Endodermal cell (in vitro differentiated cells): ENCODE measurements at regions not wholly inside any gene's neighbourhood (a gene's known extent, or its start where the extent isn't known, plus 50 kb on each side); places are given as distances from the start of the nearest gene placed in this dataset.

ENCODE experiments used
- DNase-seq: peaks from one replicate; pipeline ENCODE4 v3.0.0-alpha.2; 2017
- H3K27ac ChIP-seq: 2 replicates; pipeline ENCODE4 v1.5.1; 2013; ENCODE audit warnings: mild to moderate bottlenecking, low read depth, low read length, moderate library complexity
- H3K27me3 ChIP-seq: 2 replicates; pipeline ENCODE4 v1.6.1; 2013; ENCODE audit warnings: mild to moderate bottlenecking, low read length, moderate library complexity; ENCODE audit not compliant: insufficient read depth, control insufficient read depth, poor library complexity, severe bottlenecking
- H3K36me3 ChIP-seq: 2 replicates; pipeline ENCODE4 v1.7.0; 2013; ENCODE audit warnings: mild to moderate bottlenecking, low read length, moderate library complexity; ENCODE audit not compliant: control insufficient read depth, insufficient read depth
- H3K4me1 ChIP-seq: one replicate; pipeline ENCODE4 v1.7.0; 2013; ENCODE audit warnings: low read length; ENCODE audit not compliant: control insufficient read depth, insufficient read depth
- H3K4me3 ChIP-seq: 2 replicates; pipeline ENCODE4 v1.5.1; 2013; ENCODE audit warnings: mild to moderate bottlenecking, low read length, moderate library complexity
- H3K9ac ChIP-seq: 2 replicates; pipeline ENCODE4 v1.6.1; 2013; ENCODE audit warnings: mild to moderate bottlenecking, low read length, moderate library complexity; ENCODE audit not compliant: poor library complexity, severe bottlenecking; ENCODE audit errors: extremely low read depth
- H3K9me3 ChIP-seq: 2 replicates; pipeline ENCODE4 v1.6.1; 2013; ENCODE audit warnings: mild to moderate bottlenecking, low read length, moderate library complexity; ENCODE audit not compliant: control insufficient read depth
- H3K27ac Mint-ChIP-seq: 2 replicates; pipeline ENCODE4 v1.8.0; 2020; ENCODE audit warnings: mixed read lengths
- H3K27me3 Mint-ChIP-seq: 2 replicates; pipeline ENCODE4 v1.8.0; 2021; ENCODE audit warnings: mild to moderate bottlenecking, mixed read lengths; ENCODE audit not compliant: insufficient read depth
- H3K36me3 Mint-ChIP-seq: 2 replicates; pipeline ENCODE4 v1.8.0; 2020; ENCODE audit warnings: low read depth, mixed read lengths
- H3K4me1 Mint-ChIP-seq: 2 replicates; pipeline ENCODE4 v1.8.0; 2020; ENCODE audit warnings: mixed read lengths
- H3K4me3 Mint-ChIP-seq: 2 replicates; pipeline ENCODE4 v1.8.0; 2020; ENCODE audit warnings: mild to moderate bottlenecking, moderate library complexity, mixed read lengths
- H3K9me3 Mint-ChIP-seq: 2 replicates; pipeline ENCODE4 v1.8.0; 2020; ENCODE audit warnings: mild to moderate bottlenecking, mixed read lengths
- WGBS, 2 experiments: methylation state at CpG; one replicate each; pipeline versions ENCODE4 v1.1.5 to v1.1.7; 2013; ENCODE audit warnings: missing lambda C conversion rate in 2 of 2, mixed read lengths in 1 of 2; ENCODE audit not compliant: insufficient coverage in 1 of 2, insufficient read length in 1 of 2; 5-methylcytosine and 5-hydroxymethylcytosine counted together
- TF ChIP-seq, protein P1 (sequence below): fragments of 200-600 bp; sonication (generic); conservative IDR thresholded peaks from 2 replicates; pipeline ENCODE4 v1.5.0; 2021; ENCODE audit warnings: antibody characterized with exemption, mild to moderate bottlenecking

GRCh38 chr9:78811622-78812276, 514.8 kb downstream of the PSAT1 start:
- H3K36me3 Mint-ChIP-seq: no peaks in the 10 kb centered on the region
- no peak overlapping the region for H3K27ac ChIP-seq
- H3K4me1 Mint-ChIP-seq: peaks cover 4% of the 10 kb centered on the region
- H3K27me3 ChIP-seq: no peaks in the 10 kb centered on the region
- no peaks in the 10 kb centered on the region for H3K9me3 ChIP-seq
- H3K4me1 ChIP-seq: no peaks in the 10 kb centered on the region
- H3K36me3 ChIP-seq: no peaks in the 10 kb centered on the region
- H3K4me3 ChIP-seq: no peak overlapping the region
- no peaks in the 10 kb centered on the region for H3K9me3 Mint-ChIP-seq
- no peak overlapping the region for H3K4me3 Mint-ChIP-seq
- 88 to 91% methylated on average over 7 to 10 of the region's 10 CpGs for WGBS, 2 experiments
- no peak for DNase-seq
- no peaks in the 10 kb centered on the region for H3K27me3 Mint-ChIP-seq
- no peak overlapping the region for H3K9ac ChIP-seq
- TF ChIP-seq, protein P1, sequence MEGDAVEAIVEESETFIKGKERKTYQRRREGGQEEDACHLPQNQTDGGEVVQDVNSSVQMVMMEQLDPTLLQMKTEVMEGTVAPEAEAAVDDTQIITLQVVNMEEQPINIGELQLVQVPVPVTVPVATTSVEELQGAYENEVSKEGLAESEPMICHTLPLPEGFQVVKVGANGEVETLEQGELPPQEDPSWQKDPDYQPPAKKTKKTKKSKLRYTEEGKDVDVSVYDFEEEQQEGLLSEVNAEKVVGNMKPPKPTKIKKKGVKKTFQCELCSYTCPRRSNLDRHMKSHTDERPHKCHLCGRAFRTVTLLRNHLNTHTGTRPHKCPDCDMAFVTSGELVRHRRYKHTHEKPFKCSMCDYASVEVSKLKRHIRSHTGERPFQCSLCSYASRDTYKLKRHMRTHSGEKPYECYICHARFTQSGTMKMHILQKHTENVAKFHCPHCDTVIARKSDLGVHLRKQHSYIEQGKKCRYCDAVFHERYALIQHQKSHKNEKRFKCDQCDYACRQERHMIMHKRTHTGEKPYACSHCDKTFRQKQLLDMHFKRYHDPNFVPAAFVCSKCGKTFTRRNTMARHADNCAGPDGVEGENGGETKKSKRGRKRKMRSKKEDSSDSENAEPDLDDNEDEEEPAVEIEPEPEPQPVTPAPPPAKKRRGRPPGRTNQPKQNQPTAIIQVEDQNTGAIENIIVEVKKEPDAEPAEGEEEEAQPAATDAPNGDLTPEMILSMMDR: no peak
- no peak overlapping the region for H3K27ac Mint-ChIP-seq

DNA sequence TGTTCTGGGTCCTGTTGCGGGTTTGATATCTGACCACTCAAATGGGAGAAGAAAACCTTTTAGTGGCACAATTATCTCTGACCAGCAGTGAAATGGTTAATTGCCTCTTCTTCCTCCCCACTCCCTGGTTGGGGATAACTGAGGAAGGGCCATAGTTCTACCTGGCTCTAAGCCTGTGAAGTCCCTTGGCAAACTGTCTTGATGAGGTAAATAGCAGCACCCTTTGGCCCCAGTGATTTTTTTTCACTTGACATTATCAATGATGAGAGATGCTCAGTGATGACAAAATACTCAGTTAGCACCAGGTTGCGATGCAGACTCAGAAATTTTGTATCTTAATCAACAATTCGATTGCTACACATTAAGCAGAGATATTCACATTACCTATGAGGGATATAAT, 515.7 kb downstream of the PSAT1 start:
- Mint-ChIP-seq H3K27ac (no peak overlapping the region), H3K27me3 (no peaks in the 10 kb centered on the region), H3K4me1 (peaks cover 4% of the 10 kb centered on the region), H3K4me3 (no peak overlapping the region), H3K36me3 (no peaks in the 10 kb centered on the region), H3K9me3 (no peaks in the 10 kb centered on the region)
- H3K27ac ChIP-seq: no peak overlapping the region
- no peaks in the 10 kb centered on the region for H3K4me1 ChIP-seq
- H3K4me3 ChIP-seq: no peak overlapping the region
- no peaks in the 10 kb centered on the region for H3K27me3 ChIP-seq
- H3K36me3 ChIP-seq: no peaks in the 10 kb centered on the region
- WGBS, 2 experiments: 92 to 100% methylated on average over 2 to 3 of the region's 3 CpGs
- DNase-seq: no peak
- TF ChIP-seq, protein P1: no peak
- H3K9me3 ChIP-seq: no peaks in the 10 kb centered on the region
- no peak overlapping the region for H3K9ac ChIP-seq

DNA sequence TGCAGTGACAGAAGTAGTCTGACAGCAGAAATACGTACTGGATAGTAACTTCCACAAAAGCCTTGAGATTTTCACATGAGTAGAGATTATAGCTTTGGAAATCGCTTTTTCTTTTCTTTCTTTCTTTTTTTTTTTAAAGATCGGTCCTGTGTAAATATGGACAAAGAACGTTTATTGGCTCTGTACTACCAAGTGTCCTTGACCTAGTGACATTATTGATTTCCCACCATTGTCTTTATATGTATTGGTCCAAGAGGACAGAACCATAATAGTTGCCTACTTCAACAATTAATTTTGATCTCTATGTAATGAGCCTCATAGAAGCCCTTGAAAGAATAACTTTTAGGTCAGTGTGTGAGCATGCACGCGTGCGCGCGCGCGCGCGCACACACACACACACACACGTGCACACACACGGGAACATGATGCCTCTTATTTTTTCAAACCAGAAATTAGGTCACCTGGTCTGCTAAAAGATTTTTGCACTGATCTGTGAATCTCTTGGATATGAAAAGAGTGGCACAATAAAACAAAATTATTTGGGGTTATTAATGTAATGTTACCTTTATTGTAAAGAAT, 516.8 kb downstream of the PSAT1 start:
- no peaks in the 10 kb centered on the region for H3K9me3 ChIP-seq
- no peaks in the 10 kb centered on the region for H3K36me3 ChIP-seq
- H3K27ac ChIP-seq: no peak overlapping the region
- H3K4me3 Mint-ChIP-seq: no peak overlapping the region
- no peak overlapping the region for H3K27ac Mint-ChIP-seq
- WGBS, 2 experiments: 96 to 100% methylated on average over 2 to 14 of the region's 15 CpGs
- no peak overlapping the region for H3K4me3 ChIP-seq
- H3K4me1 ChIP-seq: no peaks in the 10 kb centered on the region
- peaks cover under 1% of the 10 kb centered on the region for H3K4me1 Mint-ChIP-seq
- H3K9me3 Mint-ChIP-seq: no peaks in the 10 kb centered on the region
- no peaks in the 10 kb centered on the region for H3K36me3 Mint-ChIP-seq
- H3K27me3 ChIP-seq: no peaks in the 10 kb centered on the region
- DNase-seq: no peak
- H3K9ac ChIP-seq: no peak overlapping the region
- TF ChIP-seq, protein P1: no peak
- H3K27me3 Mint-ChIP-seq: no peaks in the 10 kb centered on the region
